Hepatocyte (in vitro differentiated cells): ENCODE measurements at regions not wholly inside any gene's neighbourhood (a gene's known extent, or its start where the extent isn't known, plus 50 kb on each side); places are given as distances from the start of the nearest gene placed in this dataset.

Experiments used
- CTCF ChIP-seq: fragments of 200-600 bp; sonication (generic); IDR thresholded peaks from 2 replicates; pipeline ENCODE4 v1.5.1; 2016; ENCODE audit warnings: antibody characterized with exemption, mild to moderate bottlenecking; ENCODE audit not compliant: poor library complexity
- EZH2 ChIP-seq: fragments of 200-600 bp; sonication (generic); IDR thresholded peaks from 2 replicates; pipeline ENCODE4 v1.6.1; 2016; ENCODE audit warnings: antibody characterized with exemption, mild to moderate bottlenecking, borderline replicate concordance
- EZH2phosphoT487 ChIP-seq: fragments of 200-600 bp; sonication (generic); IDR thresholded peaks from one replicate; pipeline ENCODE4 v1.6.1; 2018; ENCODE audit warnings: antibody characterized with exemption, mild to moderate bottlenecking, low read depth, moderate library complexity; ENCODE audit not compliant: unreplicated experiment, severe bottlenecking

- no peak for TF ChIP-seq CTCF
- TF ChIP-seq EZH2 = no peak
- no peak for TF ChIP-seq EZH2phosphoT487
Measured at GRCh38 chr14:51370758-51371386, 130.8 kb downstream of the TMX1 start.
